HEK293T (cell line): ENCODE measurements at regions not wholly inside any gene's neighbourhood (a gene's known extent, or its start where the extent isn't known, plus 50 kb on each side); places are given as distances from the start of the nearest gene placed in this dataset.

ENCODE experiments used
- BHLHE40 ChIP-seq: fragments of 450-650 bp; IDR thresholded peaks from 2 replicates; pipeline ENCODE4 v1.6.1; 2016; ENCODE audit warnings: mild to moderate bottlenecking, moderate library complexity, borderline replicate concordance
- SUZ12 ChIP-seq: fragments of 450-650 bp; IDR thresholded peaks from 2 replicates; pipeline ENCODE4 v1.6.1; 2016; ENCODE audit warnings: mild to moderate bottlenecking

DNA sequence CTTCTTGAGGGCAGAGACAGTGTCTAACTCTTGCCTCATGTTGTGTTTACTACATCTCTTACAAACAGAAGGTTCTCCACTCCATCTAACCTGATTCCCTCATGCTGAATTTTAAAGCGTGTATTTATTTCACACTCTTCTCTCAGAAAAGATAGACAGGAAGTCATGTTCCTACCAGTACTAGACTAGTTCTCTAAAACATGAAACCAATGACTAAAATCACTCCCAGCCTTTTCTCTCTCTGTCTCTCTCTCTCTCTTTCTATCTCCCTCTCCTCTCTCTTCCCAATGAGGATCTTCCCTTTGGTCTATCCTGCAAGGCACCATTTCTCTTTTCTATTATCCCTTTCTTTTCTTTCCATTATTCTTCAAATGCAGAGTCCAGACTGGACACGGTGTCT lies 391.9 kb upstream of the CADM1 start:
- TF ChIP-seq BHLHE40, result no peak
- no peak for TF ChIP-seq SUZ12
